GM19452 (cell line): ENCODE measurements at regions not wholly inside any gene's neighbourhood (a gene's known extent, or its start where the extent isn't known, plus 50 kb on each side); places are given as distances from the start of the nearest gene placed in this dataset.
"Not testable (repeated sequence)": the region's sequence is repeated elsewhere in the genome, so short reads cannot be mapped to it uniquely, and the experiment has no call there.

Experiments
- ATAC-seq: cut with Tn5 transposase; IDR thresholded peaks from one replicate; pipeline ENCODE4 v1.9.1; 2021; ENCODE audit not compliant: unreplicated experiment

GRCh38 chr5:99368726-99369125 lies 439.9 kb upstream of the CHD1 start:
- ATAC-seq: no peak

- ATAC-seq: no peak
Measured at GRCh38 chr5:99355881-99356280, 427.1 kb upstream of the CHD1 start.

DNA sequence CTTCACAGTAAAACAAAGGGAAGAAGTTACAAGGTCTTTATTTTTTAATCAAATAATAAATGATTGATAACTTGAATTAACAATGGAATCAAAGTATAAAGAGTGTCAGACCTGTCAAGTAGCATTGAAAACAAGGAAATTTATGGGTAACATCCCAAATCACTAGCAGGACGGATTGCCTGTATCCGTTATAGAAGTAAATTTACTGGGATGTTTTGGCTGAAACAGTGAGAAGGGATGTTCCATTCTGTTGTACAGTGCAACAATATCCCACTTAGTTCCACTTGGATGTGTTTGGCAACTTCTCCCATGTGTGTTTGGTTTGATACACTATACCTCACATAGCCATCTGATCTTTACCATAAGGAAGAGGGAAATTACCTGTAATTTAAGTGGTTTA lies 421.0 kb upstream of the CHD1 start:
- ATAC-seq: no peak

- ATAC-seq: no peak
Measured at GRCh38 chr5:99348597-99348996, 419.8 kb upstream of the CHD1 start.

GRCh38 chr5:99339758-99340157 lies 411.0 kb upstream of the CHD1 start:
- ATAC-seq: not testable (repeated sequence)

DNA sequence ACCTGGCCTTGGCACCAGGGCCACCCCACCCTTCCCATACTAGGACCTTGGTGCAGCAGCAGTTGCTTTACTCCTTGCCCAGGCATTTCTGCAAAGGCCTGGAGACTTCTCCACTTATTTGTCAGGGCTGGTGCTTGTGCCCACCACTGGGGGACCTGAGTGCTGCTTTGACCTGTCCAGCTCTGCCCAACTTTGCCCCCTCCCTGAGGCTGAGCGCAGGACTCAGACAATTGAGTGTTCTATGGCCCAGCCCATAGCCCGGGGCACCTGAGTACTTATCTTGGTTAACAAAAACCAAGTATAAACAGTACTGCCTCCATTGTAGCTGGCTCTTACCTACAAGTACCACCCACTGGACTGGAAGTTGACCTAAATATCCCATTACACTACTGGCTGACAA lies 406.1 kb upstream of the CHD1 start:
- no peak for ATAC-seq

GRCh38 chr5:99331061-99331460 lies 402.3 kb upstream of the CHD1 start:
- ATAC-seq: no peak

GRCh38 chr5:99320436-99320835 lies 391.6 kb upstream of the CHD1 start:
- ATAC-seq: no peak

DNA sequence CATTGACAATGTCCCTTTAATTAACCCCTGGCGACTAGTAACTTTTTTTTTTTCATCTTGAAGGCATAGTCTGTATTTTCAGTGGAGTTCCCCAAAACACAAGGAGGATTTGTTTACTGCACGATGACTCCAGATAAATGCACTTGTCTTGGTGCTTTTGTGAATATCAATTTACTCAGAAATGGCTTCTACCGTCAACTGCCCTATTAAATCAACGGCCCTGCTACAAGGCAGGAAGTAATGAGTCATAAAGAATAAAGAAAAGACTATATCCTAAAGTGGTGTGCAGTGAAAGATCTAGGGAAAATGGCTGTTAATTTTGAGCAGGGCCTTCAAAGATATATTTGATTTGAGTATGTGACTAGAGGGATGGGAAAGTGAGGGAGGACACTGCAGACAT lies 388.3 kb upstream of the CHD1 start:
- ATAC-seq: no peak

- ATAC-seq: no peak
Measured at GRCh38 chr5:99316484-99316883, 387.7 kb upstream of the CHD1 start.

- ATAC-seq: no peak
Measured at GRCh38 chr5:99315413-99316183, 386.8 kb upstream of the CHD1 start.

- no peak for ATAC-seq
Measured at GRCh38 chr5:99314721-99315120, 385.9 kb upstream of the CHD1 start.

DNA sequence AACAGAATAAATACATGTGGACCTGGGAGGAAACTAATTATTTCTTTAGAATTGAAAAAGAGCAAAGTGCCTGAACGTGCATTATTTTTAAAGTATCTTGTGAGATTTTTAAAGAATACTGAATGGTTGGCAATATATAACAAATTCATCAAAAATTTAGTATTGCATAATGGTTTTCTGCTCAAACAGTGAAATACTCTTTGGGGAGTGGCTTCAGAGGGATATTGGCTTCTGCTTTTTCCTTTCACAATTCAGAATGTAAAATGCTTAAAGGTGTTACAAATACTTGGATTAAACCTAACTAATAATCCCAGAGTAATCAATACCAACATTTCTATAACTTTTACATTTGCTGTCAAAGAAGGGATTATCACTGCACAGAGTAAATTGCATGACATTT lies 379.3 kb upstream of the CHD1 start:
- no peak for ATAC-seq

- no peak for ATAC-seq
Measured at GRCh38 chr5:99305045-99305580, 376.3 kb upstream of the CHD1 start.

DNA sequence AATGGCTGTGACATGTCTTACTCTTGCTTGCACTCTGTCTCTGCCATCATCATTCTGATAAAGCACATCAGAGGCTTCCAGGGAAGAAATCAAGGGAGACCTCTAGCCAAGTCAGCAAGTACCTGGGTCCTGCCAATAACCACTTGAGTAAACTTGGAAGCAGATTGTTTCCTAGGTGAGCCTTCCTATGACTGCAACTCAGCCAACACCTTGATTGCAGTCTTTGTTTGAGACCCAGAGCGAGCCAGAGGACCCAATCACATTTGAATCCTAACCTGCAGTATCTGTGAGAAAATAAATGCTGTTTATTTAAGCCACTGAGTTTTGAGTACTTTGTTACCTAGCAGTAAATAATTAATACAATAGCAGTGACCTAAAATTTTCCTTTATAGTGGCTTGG lies 356.8 kb upstream of the CHD1 start:
- ATAC-seq: no peak

GRCh38 chr5:99275128-99275527 lies 346.3 kb upstream of the CHD1 start:
- ATAC-seq: no peak

- ATAC-seq: no peak
Measured at GRCh38 chr5:99272576-99272975, 343.8 kb upstream of the CHD1 start.

- ATAC-seq: no peak
Measured at GRCh38 chr5:99258819-99259218, 330.0 kb upstream of the CHD1 start.

- no peak for ATAC-seq
Measured at GRCh38 chr5:99248066-99248465, 319.3 kb upstream of the CHD1 start.

DNA sequence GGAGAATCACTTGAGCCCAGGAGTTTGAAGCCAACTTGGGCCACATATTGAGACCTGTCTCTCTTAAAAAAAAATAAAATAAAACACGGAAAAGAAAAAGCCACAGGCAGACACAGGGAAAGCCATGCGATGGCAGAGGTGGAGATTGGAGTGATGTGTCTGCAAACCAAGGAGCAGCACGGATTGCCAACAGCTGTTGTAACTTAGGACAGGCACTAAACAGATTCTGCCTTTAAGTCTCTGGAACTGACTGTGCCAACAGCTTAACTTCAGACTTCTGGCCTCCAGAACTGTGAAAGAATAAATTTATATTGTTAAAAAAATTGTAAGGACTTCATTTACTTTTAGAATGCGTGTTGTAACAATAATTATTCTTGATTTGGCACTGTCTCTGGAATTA lies 318.5 kb upstream of the CHD1 start:
- ATAC-seq: no peak

DNA sequence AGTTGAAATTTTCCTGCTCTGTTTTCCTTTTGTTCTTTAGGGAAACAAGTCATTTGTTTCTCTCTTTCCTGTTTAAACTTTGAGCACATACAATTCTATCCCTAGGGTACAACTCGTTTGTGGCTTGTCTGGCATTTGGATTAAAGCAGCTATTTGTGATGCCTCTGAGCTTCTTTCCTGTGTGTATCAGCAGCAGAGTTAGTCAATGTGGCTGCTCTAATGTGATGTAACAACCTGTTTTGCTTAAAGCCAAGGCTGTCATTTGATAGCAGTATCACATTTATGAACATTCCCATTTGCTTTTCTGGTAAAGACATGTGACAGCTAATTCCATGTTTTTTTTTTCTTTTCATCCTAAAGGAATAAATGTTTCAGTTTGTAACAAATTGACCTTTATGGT lies 314.3 kb upstream of the CHD1 start:
- ATAC-seq: no peak

DNA sequence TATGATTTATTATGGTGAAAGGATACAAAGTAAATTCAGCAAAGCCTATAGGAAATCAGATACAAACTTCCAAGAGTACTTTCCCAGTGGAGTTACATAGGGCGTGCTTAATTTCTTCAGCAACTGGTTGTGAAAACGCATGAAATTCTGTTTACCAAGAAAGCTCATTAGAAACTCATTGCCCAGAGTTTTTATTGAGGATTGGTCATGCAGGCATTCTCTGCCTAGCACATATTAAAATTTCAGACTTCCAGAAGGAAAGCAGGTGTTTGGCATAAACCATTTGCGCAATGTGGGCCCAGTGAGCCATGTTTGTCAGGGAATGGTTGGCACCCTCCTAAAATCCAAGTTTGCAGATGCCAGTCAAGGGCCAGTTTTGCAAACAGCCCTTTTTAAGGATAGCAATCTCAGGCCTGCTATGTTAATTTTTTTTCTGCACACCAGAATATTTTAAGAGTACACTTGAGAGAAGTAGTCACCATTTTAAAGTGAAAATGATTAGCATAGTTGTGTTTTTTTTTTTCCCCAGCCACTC lies 311.1 kb upstream of the CHD1 start:
- ATAC-seq: no peak
